ENCODE measurements at regions not wholly inside any gene's neighbourhood (a gene's known extent, or its start where the extent isn't known, plus 50 kb on each side); places are given as distances from the start of the nearest gene placed in this dataset.
"Not testable (repeated sequence)": the region's sequence is repeated elsewhere in the genome, so short reads cannot be mapped to it uniquely, and the experiment has no call there.

DNA sequence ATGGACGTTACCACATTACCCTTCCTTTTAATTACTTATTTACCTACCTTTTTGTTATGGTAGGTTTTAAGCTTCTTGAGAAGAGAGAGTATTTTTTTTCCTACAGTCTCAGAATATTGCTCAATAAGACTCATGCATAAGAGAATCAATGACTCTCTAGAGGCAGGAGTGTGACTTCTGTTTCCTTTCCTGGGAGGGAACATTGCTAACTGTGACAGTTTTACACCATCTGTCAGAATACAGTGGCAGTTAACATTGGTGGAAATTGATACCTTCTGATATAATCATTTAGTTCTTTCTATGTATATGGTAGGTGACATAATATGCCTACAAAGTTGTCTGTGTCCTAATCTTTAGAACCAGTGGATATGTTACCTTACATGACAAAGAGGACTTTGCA lies 348.7 kb upstream of the POT1 start:
- no peaks in the 10 kb centered on the region for H3K9me3 ChIP-seq
- no peak overlapping the region for H3K4me3 ChIP-seq (replicated peaks in 1 of 3)
- H3K27me3 ChIP-seq, result no peaks in the 10 kb centered on the region
- H3K27ac ChIP-seq, result no peak overlapping the region
- WGBS, 2 donors, result 70 to 74% methylated on average over 1 of the region's 1 CpG
- no peaks in the 10 kb centered on the region for H3K4me1 ChIP-seq
- H3K36me3 ChIP-seq, result no peaks in the 10 kb centered on the region
- intact Hi-C loops (cut with DNase I), result no loop called here
- no peak for TF ChIP-seq POLR2A (IDR thresholded peaks at IDR 0.05)
- TF ChIP-seq, protein P1, sequence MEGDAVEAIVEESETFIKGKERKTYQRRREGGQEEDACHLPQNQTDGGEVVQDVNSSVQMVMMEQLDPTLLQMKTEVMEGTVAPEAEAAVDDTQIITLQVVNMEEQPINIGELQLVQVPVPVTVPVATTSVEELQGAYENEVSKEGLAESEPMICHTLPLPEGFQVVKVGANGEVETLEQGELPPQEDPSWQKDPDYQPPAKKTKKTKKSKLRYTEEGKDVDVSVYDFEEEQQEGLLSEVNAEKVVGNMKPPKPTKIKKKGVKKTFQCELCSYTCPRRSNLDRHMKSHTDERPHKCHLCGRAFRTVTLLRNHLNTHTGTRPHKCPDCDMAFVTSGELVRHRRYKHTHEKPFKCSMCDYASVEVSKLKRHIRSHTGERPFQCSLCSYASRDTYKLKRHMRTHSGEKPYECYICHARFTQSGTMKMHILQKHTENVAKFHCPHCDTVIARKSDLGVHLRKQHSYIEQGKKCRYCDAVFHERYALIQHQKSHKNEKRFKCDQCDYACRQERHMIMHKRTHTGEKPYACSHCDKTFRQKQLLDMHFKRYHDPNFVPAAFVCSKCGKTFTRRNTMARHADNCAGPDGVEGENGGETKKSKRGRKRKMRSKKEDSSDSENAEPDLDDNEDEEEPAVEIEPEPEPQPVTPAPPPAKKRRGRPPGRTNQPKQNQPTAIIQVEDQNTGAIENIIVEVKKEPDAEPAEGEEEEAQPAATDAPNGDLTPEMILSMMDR (IDR thresholded peaks at IDR 0.05), result no peak
- no peak for DNase-seq

DNA sequence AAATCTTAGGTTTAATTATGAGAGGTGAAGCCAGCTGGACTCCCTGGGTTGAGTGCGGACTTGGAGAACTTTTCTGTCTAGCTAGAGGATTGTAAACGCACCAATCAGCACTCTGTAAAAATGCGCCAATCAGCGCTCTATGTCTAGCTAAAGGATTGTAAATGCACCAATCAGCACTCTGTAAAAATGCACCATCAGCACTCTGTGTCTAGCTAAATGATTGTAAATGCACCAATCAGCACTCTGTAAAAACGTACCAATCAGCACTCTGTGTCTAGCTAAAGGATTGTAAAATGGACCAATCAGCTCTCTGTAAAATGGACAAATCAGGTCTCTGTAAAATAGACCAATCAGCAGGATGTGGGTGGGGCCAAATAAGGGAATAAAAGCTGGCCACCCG lies 345.1 kb upstream of the POT1 start:
- H3K36me3 ChIP-seq; H3K4me1 ChIP-seq; H3K27me3 ChIP-seq; intact Hi-C loops (cut with DNase I); H3K4me3 ChIP-seq (replicated peaks in 1 of 3); DNase-seq; H3K9me3 ChIP-seq; H3K27ac ChIP-seq: not testable (repeated sequence)
- WGBS, 2 donors, result 88 to 91% methylated on average over 6 of the region's 6 CpGs

DNA sequence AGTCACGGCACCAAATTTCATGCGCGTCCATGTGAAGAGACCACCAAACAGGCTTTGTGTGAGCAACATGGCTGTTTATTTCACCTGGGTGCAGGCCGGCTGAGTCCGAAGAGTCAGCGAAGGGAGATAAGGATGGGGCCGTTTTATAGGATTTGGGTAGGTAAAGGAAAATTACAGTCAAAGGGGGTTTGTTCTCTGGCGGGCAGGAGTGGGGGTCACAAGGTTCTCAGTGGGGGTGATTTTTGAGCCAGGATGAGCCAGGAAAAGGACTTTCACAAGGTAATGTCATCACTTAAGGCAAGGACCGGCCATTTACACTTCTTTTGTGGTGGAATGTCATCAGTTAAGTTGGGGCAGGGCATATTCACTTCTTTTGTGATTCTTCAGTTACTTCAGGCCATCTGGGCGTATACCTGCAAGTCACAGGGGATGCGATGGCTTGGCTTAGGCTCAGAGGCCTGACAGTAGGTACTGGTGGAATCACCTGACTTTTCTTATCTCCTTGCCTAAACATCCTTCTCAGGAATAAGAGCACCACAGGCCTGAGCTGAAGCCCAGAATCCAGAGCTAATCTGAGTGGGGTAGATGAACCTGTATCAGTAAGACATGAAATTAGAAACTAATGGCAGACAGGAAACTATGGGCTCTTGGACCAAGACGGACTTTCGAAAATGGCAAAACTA lies 334.7 kb upstream of the POT1 start:
- H3K4me3 ChIP-seq (replicated peaks in 1 of 3); H3K4me1 ChIP-seq; DNase-seq; H3K27ac ChIP-seq; H3K27me3 ChIP-seq; H3K36me3 ChIP-seq; H3K9me3 ChIP-seq; intact Hi-C loops (cut with DNase I): not testable (repeated sequence)
- 96% methylated on average over 13 of the region's 13 CpGs for WGBS, 2 donors

GRCh38 chr7:125258876-125259417 lies 329.3 kb upstream of the POT1 start:
- H3K27me3 ChIP-seq; intact Hi-C loops (cut with DNase I); H3K4me1 ChIP-seq; H3K36me3 ChIP-seq; H3K9me3 ChIP-seq; H3K27ac ChIP-seq; H3K4me3 ChIP-seq (replicated peaks in 1 of 3); DNase-seq: not testable (repeated sequence)
- WGBS, 2 donors, result 74 to 78% methylated on average over 10 of the region's 10 CpGs

GRCh38 chr7:125257617-125258016 lies 328.0 kb upstream of the POT1 start:
- no peak for DNase-seq
- H3K4me3 ChIP-seq (replicated peaks in 1 of 3), result no peak overlapping the region
- 61 to 65% methylated on average over 2 of the region's 2 CpGs for WGBS, 2 donors
- no peaks in the 10 kb centered on the region for H3K36me3 ChIP-seq
- no peaks in the 10 kb centered on the region for H3K4me1 ChIP-seq
- no peaks in the 10 kb centered on the region for H3K27me3 ChIP-seq
- H3K9me3 ChIP-seq, result no peaks in the 10 kb centered on the region
- H3K27ac ChIP-seq, result no peak overlapping the region
- TF ChIP-seq, protein P1 (IDR thresholded peaks at IDR 0.05), result no peak
- no peak for TF ChIP-seq POLR2A (IDR thresholded peaks at IDR 0.05)
- intact Hi-C loops (cut with DNase I), result no loop called here

GRCh38 chr7:125256446-125256845 lies 326.8 kb upstream of the POT1 start:
- H3K4me3 ChIP-seq (replicated peaks in 1 of 3), result no peak overlapping the region
- no peaks in the 10 kb centered on the region for H3K4me1 ChIP-seq
- DNase-seq, result no peak
- H3K36me3 ChIP-seq, result no peaks in the 10 kb centered on the region
- no peak overlapping the region for H3K27ac ChIP-seq
- no peaks in the 10 kb centered on the region for H3K9me3 ChIP-seq
- TF ChIP-seq POLR2A (IDR thresholded peaks at IDR 0.05), result no peak
- TF ChIP-seq, protein P1 (IDR thresholded peaks at IDR 0.05), result no peak
- H3K27me3 ChIP-seq, result no peaks in the 10 kb centered on the region
- intact Hi-C loops (cut with DNase I), result no loop called here
- WGBS, 2 donors, result 71 to 76% methylated on average over 2 of the region's 2 CpGs

Data from thyroid gland (tissue), 4 donors.